ENCODE measurements at regions not wholly inside any gene's neighbourhood (a gene's known extent, or its start where the extent isn't known, plus 50 kb on each side); places are given as distances from the start of the nearest gene placed in this dataset.

DNA sequence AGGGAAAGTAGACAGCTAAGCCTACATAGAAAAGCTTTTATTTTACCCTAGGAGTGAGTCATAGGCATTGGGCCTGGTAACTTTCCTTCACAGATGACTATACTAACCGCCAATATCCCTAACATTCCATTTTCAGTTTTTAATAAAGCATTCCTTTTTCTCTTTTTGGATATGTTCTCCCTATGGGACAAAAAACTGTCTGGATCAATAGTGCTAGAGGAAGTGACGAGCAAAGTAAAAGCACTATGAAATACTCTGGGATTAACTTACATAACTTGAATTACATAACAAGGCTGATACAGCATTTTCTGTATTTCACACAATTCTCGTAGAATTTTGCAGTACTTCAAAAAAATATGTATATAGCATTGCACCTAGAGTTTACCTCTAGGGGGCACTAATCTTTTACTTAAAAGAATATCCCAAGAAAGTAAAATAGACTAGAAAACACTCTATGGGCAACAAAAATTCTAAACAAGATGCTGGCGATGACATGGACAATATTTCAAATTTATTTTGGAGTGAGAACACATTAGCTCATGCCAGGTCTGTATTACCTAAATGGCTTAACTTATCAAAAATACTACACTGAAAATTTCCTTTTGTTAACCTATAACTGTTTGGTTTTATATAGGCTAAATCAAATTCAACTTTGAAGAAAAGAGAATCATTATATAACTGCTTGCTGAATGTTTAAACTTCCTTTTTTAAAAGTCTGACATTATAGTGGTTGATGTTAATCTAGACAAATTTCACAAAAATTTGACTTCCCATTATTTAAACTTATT, 66.3 kb upstream of the DST start:
- peak; percentile 55 for DNase-seq

DNA sequence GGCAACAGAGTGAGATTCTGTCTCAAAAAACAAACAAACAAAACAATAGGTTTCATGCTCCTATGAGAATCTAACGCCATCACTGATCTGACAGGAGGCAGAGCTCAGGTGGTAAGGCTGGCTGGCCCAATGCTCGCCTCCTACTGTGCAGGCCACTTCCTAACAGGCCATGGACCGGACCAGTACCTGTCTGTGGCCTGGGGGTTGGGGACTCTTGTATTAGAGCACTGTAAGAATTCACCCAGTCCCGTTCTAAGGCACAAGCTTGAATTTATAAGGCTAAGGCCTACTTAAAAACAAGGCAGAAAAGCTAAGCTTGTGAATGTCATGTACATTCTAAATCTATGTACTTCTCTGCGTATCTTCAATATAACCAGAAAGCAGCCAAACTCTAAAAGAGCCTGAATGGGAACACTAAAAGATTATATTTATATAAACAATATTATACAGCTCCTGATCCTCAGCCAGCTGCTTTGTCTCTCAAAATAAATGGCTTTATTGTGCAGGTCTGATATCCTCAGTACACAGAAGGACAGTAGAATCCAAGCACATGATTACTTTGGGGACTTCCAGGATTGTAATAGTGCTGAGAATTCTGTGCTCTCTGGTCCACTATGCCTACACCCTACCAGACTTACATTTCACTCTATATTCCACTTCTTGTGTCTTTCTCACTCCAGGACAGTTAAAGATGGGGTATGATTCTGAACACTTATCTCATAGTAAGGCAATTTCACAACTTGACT, 64.5 kb upstream of the DST start:
- DNase-seq = no peak

DNA sequence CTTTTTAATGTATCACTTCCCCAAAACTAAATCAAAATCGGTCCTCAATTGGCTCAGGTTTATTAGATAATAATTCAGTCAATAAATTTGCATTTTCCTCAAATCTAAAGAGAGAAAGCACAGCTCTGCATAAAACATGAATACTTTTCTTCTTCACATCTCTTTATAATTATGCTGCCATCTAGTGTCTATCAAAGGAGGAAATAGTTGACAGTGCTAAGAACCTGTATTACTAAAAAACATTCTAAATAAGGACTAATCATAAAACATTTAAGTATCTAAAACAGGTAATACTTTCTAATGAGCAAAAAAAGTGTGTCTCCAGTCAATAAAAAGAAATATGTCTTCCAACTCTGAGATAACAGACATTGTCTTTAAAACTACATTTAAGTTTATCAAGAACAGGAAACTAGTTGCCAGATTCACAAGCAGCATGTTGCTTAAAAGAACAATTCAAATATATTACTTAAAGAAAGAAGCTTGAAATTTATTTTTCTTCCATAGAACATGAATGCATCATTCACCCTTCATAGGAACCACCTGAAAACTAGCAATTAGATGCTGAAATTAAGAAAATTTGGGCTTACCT, 56.5 kb upstream of the DST start:
- no peak for DNase-seq

DNA sequence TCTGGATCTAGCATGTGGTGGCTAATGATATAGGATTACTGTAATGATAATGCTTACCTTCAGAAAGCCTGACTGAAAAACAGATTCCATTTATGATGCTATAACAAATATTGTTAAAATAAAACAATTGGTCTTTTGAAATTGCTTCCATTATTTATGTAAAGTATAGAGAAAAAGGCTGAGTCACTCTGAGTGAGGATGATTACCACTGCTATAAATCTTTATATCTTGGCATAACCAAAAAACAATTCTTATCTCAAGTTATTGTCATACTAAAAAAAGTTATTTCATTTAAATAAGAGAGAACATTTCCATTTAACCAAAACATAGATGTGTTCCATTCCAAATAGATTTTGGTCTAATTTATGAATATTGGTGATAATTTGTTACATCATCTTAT, 53.0 kb upstream of the DST start:
- DNase-seq = no peak

DNA sequence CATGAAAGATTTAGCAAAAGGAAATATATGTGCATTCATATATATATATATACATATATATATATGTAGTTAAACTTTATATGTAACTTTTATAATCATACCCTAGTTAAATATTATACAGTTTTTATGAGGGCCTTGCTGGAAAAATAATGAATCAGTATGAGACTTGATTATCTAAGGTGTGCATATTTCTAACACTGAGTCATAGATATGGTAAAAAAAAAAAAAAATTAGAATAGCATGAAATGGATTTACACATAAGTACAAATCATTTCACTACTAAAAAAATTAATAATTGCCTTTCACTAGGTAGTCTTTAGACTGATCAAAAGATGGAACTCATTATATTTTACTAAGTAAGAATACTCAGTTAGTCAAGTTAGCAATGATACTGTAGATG, 51.3 kb upstream of the DST start:
- DNase-seq = no peak

DNA sequence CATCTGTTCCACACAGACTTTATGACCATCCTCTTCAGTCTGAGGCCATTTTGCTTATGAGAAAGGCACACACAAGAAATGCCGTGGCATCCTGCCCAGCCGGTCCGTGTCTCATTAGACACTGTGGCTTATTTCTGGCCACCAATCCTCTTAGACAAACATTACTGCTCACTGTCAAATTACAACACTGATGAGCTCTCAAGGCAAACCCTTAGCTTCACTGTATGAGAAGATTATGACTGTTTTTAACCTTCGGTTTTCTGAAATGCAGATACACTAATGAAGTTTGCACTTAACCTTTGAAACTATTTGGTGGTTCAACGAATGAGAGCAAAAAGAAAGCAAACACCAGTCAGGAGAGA, 50.5 kb upstream of the DST start:
- peak; percentile 4 for DNase-seq

DNA sequence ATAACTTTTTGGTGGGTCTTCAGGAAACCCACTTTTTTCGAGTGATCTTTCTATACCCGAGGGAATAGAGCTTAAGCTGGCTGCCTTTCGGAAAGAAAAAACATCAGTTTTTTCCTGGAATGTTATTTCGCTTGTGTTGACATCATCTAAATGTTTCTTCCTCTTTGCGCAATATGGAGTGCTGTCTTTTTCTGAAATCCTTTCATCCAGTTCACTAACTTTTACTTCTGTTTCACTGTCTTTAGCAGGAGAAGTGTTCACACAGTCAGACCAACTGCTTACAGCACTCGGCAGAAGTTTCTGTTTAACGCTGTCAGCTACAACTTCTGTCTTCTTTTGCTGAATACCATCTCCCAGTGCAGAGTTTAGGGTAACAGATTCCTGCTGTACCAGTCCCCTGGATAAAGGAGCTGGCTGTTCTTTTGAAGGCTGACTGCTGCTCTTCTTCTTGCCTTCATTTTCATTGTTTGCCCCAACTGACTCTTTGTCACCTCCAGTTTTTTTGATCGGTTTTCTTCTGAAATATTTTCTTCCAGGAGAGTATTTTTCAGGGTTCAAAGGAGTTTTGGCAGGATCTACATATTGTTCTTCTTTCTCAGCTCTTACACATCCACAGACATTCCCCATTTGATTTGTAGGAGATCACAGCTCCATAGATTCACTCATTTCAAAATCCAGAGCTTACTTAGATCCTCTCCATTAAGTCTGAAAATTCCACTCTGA, 50.0 kb upstream of the DST start:
- DNase-seq = no peak
